GM06990 (cell line): ENCODE measurements at regions not wholly inside any gene's neighbourhood (a gene's known extent, or its start where the extent isn't known, plus 50 kb on each side); places are given as distances from the start of the nearest gene placed in this dataset.

Experiments used
- DNase-seq: peaks from one replicate; pipeline ENCODE4 v3.0.0-alpha.2; 2011; ENCODE audit not compliant: insufficient read length; ENCODE audit errors: extremely low read depth
- H3K27me3 ChIP-seq: replicated peaks from 2 replicates; pipeline ENCODE4 v1.6.0; 2011; ENCODE audit warnings: low read length; ENCODE audit not compliant: control insufficient read depth, insufficient read depth
- H3K36me3 ChIP-seq: 2 replicates; pipeline ENCODE4 v1.5.1; 2011; ENCODE audit warnings: low read length; ENCODE audit not compliant: control insufficient read depth, insufficient read depth
- H3K4me3 ChIP-seq: replicated peaks from 2 replicates; pipeline ENCODE4 v1.5.1; 2011; ENCODE audit warnings: low read depth, mild to moderate bottlenecking, control low read depth, low read length
- TF ChIP-seq, protein P1 (sequence below): IDR thresholded peaks from 2 replicates; pipeline ENCODE4 v1.5.1; 2011; ENCODE audit warnings: low read length, control low read depth, mild to moderate bottlenecking, inconsistent platforms; ENCODE audit not compliant: insufficient read depth, poor library complexity, severe bottlenecking

DNA sequence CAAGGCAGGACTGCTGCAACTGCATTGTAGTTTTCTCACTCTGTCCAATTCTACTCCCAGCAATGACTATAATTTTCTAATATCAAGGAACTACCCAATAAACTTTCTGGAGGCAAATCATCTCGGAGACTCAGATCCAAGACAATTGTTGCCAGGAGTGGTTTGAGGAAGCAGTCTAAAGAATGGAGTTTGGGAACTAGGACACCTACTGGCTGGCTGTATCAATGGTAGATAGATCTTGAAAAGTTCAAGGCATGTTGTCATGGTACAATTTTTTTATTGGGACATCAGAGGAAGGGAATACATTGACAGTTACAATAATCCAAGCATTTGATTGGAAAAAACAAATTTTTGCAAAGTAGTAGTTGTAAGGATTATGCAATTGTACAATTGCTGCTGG, 648.3 kb upstream of the SLITRK6 start:
- H3K36me3 ChIP-seq: no peaks in the 10 kb centered on the region
- no peak overlapping the region for H3K4me3 ChIP-seq
- TF ChIP-seq, protein P1, sequence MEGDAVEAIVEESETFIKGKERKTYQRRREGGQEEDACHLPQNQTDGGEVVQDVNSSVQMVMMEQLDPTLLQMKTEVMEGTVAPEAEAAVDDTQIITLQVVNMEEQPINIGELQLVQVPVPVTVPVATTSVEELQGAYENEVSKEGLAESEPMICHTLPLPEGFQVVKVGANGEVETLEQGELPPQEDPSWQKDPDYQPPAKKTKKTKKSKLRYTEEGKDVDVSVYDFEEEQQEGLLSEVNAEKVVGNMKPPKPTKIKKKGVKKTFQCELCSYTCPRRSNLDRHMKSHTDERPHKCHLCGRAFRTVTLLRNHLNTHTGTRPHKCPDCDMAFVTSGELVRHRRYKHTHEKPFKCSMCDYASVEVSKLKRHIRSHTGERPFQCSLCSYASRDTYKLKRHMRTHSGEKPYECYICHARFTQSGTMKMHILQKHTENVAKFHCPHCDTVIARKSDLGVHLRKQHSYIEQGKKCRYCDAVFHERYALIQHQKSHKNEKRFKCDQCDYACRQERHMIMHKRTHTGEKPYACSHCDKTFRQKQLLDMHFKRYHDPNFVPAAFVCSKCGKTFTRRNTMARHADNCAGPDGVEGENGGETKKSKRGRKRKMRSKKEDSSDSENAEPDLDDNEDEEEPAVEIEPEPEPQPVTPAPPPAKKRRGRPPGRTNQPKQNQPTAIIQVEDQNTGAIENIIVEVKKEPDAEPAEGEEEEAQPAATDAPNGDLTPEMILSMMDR: no peak
- no peak for DNase-seq
- no peaks in the 10 kb centered on the region for H3K27me3 ChIP-seq

DNA sequence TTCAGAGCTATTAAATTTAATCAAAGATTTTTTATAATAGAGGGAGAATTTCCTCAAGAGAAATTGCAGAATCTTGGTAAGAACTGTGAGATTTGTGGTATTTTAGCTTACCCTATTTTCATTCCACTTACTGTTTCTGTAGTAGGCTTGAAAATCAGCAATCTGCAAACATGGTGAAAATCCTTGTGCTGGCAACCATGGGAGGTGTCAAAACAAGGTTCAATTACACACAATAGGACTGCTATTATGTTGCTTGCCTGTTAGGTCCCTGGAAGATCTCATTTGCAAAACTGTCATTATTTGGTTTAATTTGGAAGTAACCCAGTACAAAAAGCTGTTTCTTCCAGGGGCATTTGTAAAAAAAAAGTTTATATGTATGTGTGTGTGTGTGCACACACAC, 662.8 kb upstream of the SLITRK6 start:
- DNase-seq: no peak
- H3K4me3 ChIP-seq: no peak overlapping the region
- TF ChIP-seq, protein P1: no peak
- H3K27me3 ChIP-seq: no peaks in the 10 kb centered on the region
- no peaks in the 10 kb centered on the region for H3K36me3 ChIP-seq

DNA sequence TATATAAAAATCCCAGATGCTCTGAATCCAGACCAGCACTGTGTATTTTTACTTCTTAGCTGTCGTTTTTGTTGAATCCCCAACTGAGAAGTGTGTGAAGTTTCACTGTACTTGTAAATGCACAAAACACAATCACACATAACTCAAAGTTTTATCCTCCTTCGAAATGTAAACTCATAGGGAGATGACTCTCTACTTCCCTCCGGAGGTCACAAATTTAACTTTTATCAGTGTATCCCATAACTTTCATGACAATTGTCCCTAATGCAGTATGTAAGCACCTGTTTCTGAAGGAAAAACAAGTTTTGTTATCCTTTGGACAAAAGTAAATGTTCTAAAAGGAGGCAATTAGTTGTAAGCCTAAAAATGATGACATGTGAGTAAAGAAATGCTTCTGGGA, 665.0 kb upstream of the SLITRK6 start:
- Histone ChIP-seq H3K27me3 (no peaks in the 10 kb centered on the region), H3K36me3 (no peaks in the 10 kb centered on the region), H3K4me3 (no peak overlapping the region)
- DNase-seq: no peak
- TF ChIP-seq, protein P1: no peak

DNA sequence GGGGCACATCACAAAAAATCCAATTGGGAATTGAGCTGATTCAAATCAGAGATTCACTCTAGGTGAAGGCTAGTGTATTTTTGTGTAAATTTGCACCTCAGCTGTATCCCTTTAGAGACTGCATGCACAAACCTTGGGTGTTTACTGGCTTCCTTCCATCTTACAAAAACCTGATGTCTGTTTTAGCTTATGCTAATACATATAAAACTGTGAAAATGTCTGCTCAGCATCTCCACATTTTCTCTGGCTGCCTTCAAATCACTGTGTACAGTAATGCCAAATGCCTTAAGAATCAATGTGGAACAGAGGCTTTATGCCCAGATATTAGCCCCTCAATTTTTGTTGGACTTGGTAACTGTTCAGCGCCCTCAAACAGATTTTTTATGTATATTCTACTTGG, 675.8 kb upstream of the SLITRK6 start:
- Histone ChIP-seq H3K4me3 (no peak overlapping the region), H3K27me3 (no peaks in the 10 kb centered on the region)

DNA sequence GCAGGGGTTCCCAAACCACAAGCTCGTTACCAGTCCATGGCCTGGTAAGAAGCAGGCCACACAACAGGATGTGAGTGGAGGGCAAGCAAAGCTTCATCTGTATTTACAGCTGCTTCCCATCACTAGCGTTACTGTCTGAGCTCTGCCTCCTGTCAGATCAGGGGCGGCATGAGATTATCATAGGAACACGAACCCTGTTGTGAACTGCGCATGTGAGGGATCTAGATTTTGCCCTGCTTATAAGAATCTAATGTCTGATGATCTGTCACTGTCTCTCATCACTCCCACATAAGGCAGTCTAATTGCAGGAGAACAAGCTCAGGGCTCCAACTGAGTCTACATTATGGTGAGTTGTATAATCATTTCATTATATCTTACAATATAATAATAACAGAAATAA, 677.4 kb upstream of the SLITRK6 start:
- TF ChIP-seq, protein P1: no peak
- Histone ChIP-seq H3K27me3 (no peaks in the 10 kb centered on the region), H3K4me3 (no peak overlapping the region), H3K36me3 (no peaks in the 10 kb centered on the region)
- DNase-seq: no peak

More for the DNA sequence above, 675.8 kb upstream of the SLITRK6 start:
- TF ChIP-seq, protein P1: no peak
- no peaks in the 10 kb centered on the region for H3K36me3 ChIP-seq
- no peak for DNase-seq

DNA sequence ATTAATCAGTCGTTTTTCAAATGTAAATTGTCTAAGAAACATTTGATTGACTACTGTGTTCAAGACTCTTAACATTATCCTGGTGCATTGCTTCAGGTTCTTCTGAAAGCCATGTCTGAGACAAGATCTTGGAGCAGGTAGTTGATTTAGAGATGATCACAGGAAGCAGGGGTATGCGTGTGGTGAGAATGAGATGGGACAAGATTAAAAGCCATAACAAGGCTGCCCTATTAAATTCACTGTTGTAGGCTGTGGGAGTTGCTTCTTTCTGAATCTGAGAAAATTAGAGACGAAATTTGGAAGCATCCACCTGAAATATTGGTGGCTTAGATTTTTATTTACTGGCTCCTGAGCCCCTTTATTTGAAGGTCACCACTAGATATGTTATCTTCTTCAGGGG, 687.4 kb upstream of the SLITRK6 start:
- TF ChIP-seq, protein P1: no peak
- Histone ChIP-seq H3K36me3 (no peaks in the 10 kb centered on the region), H3K27me3 (no peaks in the 10 kb centered on the region), H3K4me3 (no peak overlapping the region)
- no peak for DNase-seq
